H1 (cell line): ENCODE measurements at regions not wholly inside any gene's neighbourhood (a gene's known extent, or its start where the extent isn't known, plus 50 kb on each side); places are given as distances from the start of the nearest gene placed in this dataset.

Experiments
- CTCF ChIA-PET: fragments of 300-600 bp; sonication (Branson Sonifier 250); formaldehyde crosslinking; loops from one replicate; lab custom pipeline; 2021; ENCODE audit not compliant: partially characterized antibody; lab: Charles Lee
- POLR2A ChIA-PET: fragments of 300-600 bp; sonication (Branson Sonifier 250); formaldehyde crosslinking; loops from one replicate; lab custom pipeline; 2021; ENCODE audit warnings: inconsistent platforms; ENCODE audit not compliant: partially characterized antibody; lab: Charles Lee
- DNase-seq, 2 experiments: peaks; one replicate each; pipeline versions ENCODE4 v3.0.0 to v3.0.0-alpha.2; 2010 to 2022; ENCODE audit warnings: low spot score in 2 of 2, low read depth in 1 of 2, mixed read lengths in 1 of 2
- FAIRE-seq: peaks from 2 replicates; lab custom pipeline; 2011; peaks lifted over from hg19 to GRCh38; lab: Jason Lieb, UNC
- H2AFZ ChIP-seq: 2 replicates; pipeline ENCODE4 v1.8.1; 2012; ENCODE audit warnings: low read length, inconsistent platforms
- H2AK5ac ChIP-seq: 2 replicates; pipeline ENCODE4 v1.6.1; 2013; ENCODE audit warnings: low read depth, low read length
- H2BK120ac ChIP-seq: replicated peaks from 2 replicates; pipeline ENCODE3; 2013; ENCODE audit warnings: low read depth, low read length, inconsistent platforms
- H2BK12ac ChIP-seq: 2 replicates; pipeline ENCODE4 v1.6.1; 2013; ENCODE audit warnings: low read depth, low read length
- H2BK15ac ChIP-seq: 2 replicates; pipeline ENCODE4 v1.6.1; 2013; ENCODE audit warnings: low read length
- H2BK20ac ChIP-seq: 2 replicates; pipeline ENCODE4 v1.6.1; 2013; ENCODE audit warnings: low read length
- H2BK5ac ChIP-seq: 2 replicates; pipeline ENCODE4 v1.6.1; 2013; ENCODE audit warnings: low read depth, low read length
- H3K14ac ChIP-seq: 2 replicates; pipeline ENCODE4 v1.6.1; 2013; ENCODE audit warnings: inconsistent platforms; ENCODE audit not compliant: insufficient read length
- H3K18ac ChIP-seq: 2 replicates; pipeline ENCODE4 v1.6.1; 2013; ENCODE audit warnings: low read length; ENCODE audit errors: extremely low read depth
- H3K23ac ChIP-seq: 2 replicates; pipeline ENCODE4 v1.6.1; 2013; ENCODE audit warnings: inconsistent platforms; ENCODE audit not compliant: insufficient read length
- H3K23me2 ChIP-seq: 2 replicates; pipeline ENCODE4 v1.6.1; 2013; ENCODE audit warnings: low read depth, low read length
- H3K27ac ChIP-seq: 2 replicates; pipeline ENCODE4 v1.6.1; 2011; ENCODE audit warnings: low read depth, low read length, inconsistent platforms
- H3K27me3 ChIP-seq, 4 experiments: replicated peaks in 1 of 4; 1 replicate in 1 of 4; 2 replicates in 3 of 4; pipeline versions ENCODE4 v1.6.1 to v1.8.1; 2011 to 2013; ENCODE audit warnings: low read length in 3 of 4, mild to moderate bottlenecking in 3 of 4, inconsistent platforms in 2 of 4, mixed read lengths in 2 of 4, moderate library complexity in 1 of 4; ENCODE audit not compliant: control insufficient read depth in 3 of 4, insufficient read depth in 3 of 4; ENCODE audit errors: extremely low read depth in 1 of 4
- H3K36me3 ChIP-seq, 4 experiments: 2 replicates each; pipeline versions ENCODE4 v1.6.1 to v1.8.1; 2011 to 2013; ENCODE audit warnings: mild to moderate bottlenecking in 4 of 4, low read length in 3 of 4, moderate library complexity in 2 of 4, control low read depth in 1 of 4, inconsistent platforms in 1 of 4; ENCODE audit not compliant: insufficient read depth in 4 of 4, control insufficient read depth in 2 of 4
- H3K4ac ChIP-seq: replicated peaks from 2 replicates; pipeline ENCODE3; 2013; ENCODE audit warnings: low read length, low read depth, mixed read lengths, inconsistent platforms; ENCODE audit not compliant: insufficient read length
- H3K4me1 ChIP-seq, 4 experiments: replicated peaks in 1 of 4; 1 replicate in 1 of 4; 2 replicates in 3 of 4; pipeline versions ENCODE4 v1.6.1 to v1.8.1; 2011 to 2013; ENCODE audit warnings: low read length in 3 of 4, inconsistent platforms in 2 of 4, mixed read lengths in 1 of 4; ENCODE audit not compliant: insufficient read depth in 4 of 4, control insufficient read depth in 3 of 4
- H3K4me2 ChIP-seq, 2 experiments: 2 replicates each; pipeline versions ENCODE4 v1.6.1 to v1.8.1; 2011 to 2013; ENCODE audit warnings: low read depth in 2 of 2, low read length in 2 of 2, control low read depth in 1 of 2, inconsistent platforms in 1 of 2, mild to moderate bottlenecking in 1 of 2; ENCODE audit not compliant: insufficient read depth in 1 of 2
- H3K4me3 ChIP-seq, 4 experiments: fragments of 200-600, 300-600 bp in 1 of 4; sonication (generic), shearing (Covaris generic), sonication (Bioruptor Twin) in 1 of 4; 2 replicates each; pipeline versions ENCODE4 v1.5.1 to v1.8.1; 2011 to 2016; ENCODE audit warnings: low read length in 4 of 4, low read depth in 3 of 4, control low read depth in 2 of 4, inconsistent platforms in 2 of 4, mild to moderate bottlenecking in 2 of 4, mixed read lengths in 1 of 4, moderate library complexity in 1 of 4; ENCODE audit not compliant: insufficient read depth in 2 of 4; ENCODE audit errors: extremely low read depth in 1 of 4
- H3K56ac ChIP-seq: replicated peaks from 2 replicates; pipeline ENCODE3; 2013; ENCODE audit warnings: low read depth, mild to moderate bottlenecking, mixed read lengths, low read length, inconsistent platforms; ENCODE audit not compliant: insufficient read length
- H3K79me1 ChIP-seq: 2 replicates; pipeline ENCODE4 v1.6.1; 2013; ENCODE audit warnings: low read depth, low read length, control low read depth
- H3K79me2 ChIP-seq, 2 experiments: 2 replicates each; pipeline versions ENCODE4 v1.6.1 to v1.8.1; 2012 to 2013; ENCODE audit warnings: low read length in 2 of 2, mild to moderate bottlenecking in 2 of 2, inconsistent platforms in 1 of 2; ENCODE audit not compliant: insufficient read depth in 2 of 2, control insufficient read depth in 1 of 2
- H3K9ac ChIP-seq, 4 experiments: replicated peaks in 1 of 4; 1 replicate in 1 of 4; 2 replicates in 3 of 4; pipeline versions ENCODE4 v1.6.1 to v1.8.1; 2011 to 2013; ENCODE audit warnings: low read depth in 3 of 4, low read length in 3 of 4, control low read depth in 2 of 4, mild to moderate bottlenecking in 2 of 4, moderate library complexity in 2 of 4, inconsistent platforms in 1 of 4; ENCODE audit errors: extremely low read depth in 1 of 4
- H3K9me3 ChIP-seq, 2 experiments: 2 replicates each; pipeline versions ENCODE4 v1.6.1 to v1.8.1; 2012 to 2013; ENCODE audit warnings: mild to moderate bottlenecking in 2 of 2, moderate library complexity in 2 of 2, control low read depth in 1 of 2, inconsistent platforms in 1 of 2, low read depth in 1 of 2, low read length in 1 of 2, mixed read lengths in 1 of 2; ENCODE audit not compliant: insufficient read depth in 2 of 2
- H4K20me1 ChIP-seq, 2 experiments: replicated peaks in 1 of 2; 2 replicates each; pipeline versions ENCODE3 to v1.8.1; 2011 to 2013; ENCODE audit warnings: inconsistent platforms in 2 of 2, low read length in 2 of 2, mild to moderate bottlenecking in 1 of 2; ENCODE audit not compliant: insufficient read depth in 2 of 2, control insufficient read depth in 1 of 2
- H4K5ac ChIP-seq: 2 replicates; pipeline ENCODE4 v1.6.1; 2013; ENCODE audit warnings: low read length, low read depth, mixed read lengths, inconsistent platforms; ENCODE audit not compliant: insufficient read length
- H4K8ac ChIP-seq: 2 replicates; pipeline ENCODE4 v1.8.0; 2013; ENCODE audit warnings: mild to moderate bottlenecking, moderate library complexity, low read length, inconsistent platforms; ENCODE audit not compliant: insufficient read depth; ENCODE audit errors: extremely low read depth
- H4K91ac ChIP-seq: replicated peaks from 2 replicates; pipeline ENCODE3; 2013; ENCODE audit warnings: low read length, mixed read lengths, inconsistent platforms; ENCODE audit not compliant: insufficient read length
- CBX5 ChIP-seq: fragments of 300-800, 300-1000 bp; sonication (generic); IDR thresholded peaks from 2 replicates; pipeline ENCODE4 v1.7.1; 2016; ENCODE audit warnings: antibody characterized with exemption, low read length, low read depth
- WGBS, 2 experiments: shearing (Covaris generic) in 1 of 2; methylation state at CpG; one replicate each; pipeline versions ENCODE4 v1.1.6 to v1.1.7; 2013 to 2015; ENCODE audit warnings: low lambda C conversion rate in 2 of 2, mixed read lengths in 2 of 2, inconsistent platforms in 1 of 2, low coverage in 1 of 2, missing lambda C conversion rate in 1 of 2; ENCODE audit not compliant: insufficient replicate concordance in 2 of 2, insufficient coverage in 1 of 2, insufficient read length in 1 of 2; ENCODE audit errors: extremely low coverage in 1 of 2, missing lambda C conversion rate in 1 of 2; 5-methylcytosine and 5-hydroxymethylcytosine counted together

DNA sequence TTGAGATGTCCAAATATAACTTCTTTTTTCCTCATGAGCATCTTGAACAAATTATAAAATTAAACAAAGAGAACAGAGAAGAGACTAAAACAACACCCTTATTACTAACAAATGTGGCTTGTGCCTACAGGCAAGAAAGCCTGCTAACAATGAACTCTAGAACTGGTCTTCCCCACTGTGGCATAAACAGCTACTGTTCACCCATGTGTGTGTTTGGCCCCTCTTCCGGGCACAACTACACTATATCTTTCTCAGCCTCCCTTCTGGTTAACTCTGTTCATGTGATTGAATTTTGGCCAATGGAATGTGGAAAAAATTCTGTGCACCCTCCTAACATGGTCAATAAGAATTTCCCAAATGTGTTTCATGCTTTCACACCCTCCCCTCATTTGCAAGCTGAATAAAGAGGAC lies 117.0 kb downstream of the KBTBD2 start:
- Histone ChIP-seq H3K56ac (no peak overlapping the region), H3K9ac (no peak overlapping the region), H3K79me1 (no peaks in the 10 kb centered on the region), H2BK5ac (no peak overlapping the region), H3K4me1 (peaks cover 0 to 2% (median 0%) of the 10 kb centered on the region in 4 experiments; a peak in 1 of 7 replicates), H4K8ac (no peak overlapping the region), H3K18ac (no peak overlapping the region), H3K4ac (no peak overlapping the region), H3K23me2 (no peaks in the 10 kb centered on the region), H3K14ac (no peak overlapping the region), H3K9me3 (no peaks in the 10 kb centered on the region), H2BK12ac (no peak overlapping the region), H3K27ac (no peak overlapping the region), H2AFZ (no peak overlapping the region), H3K23ac (no peak overlapping the region), H2BK20ac (no peak overlapping the region), H2AK5ac (no peak overlapping the region), H3K4me3 (no peak overlapping the region), H4K20me1 (no peaks in the 10 kb centered on the region), H3K36me3 (no peaks in the 10 kb centered on the region; a peak in 1 of 8 replicates), H3K4me2 (no peak overlapping the region), H3K79me2 (no peaks in the 10 kb centered on the region), H4K5ac (no peak overlapping the region), H2BK120ac (no peak overlapping the region), H2BK15ac (no peak overlapping the region), H4K91ac (no peak overlapping the region), H3K27me3 (no peaks in the 10 kb centered on the region)
- CTCF ChIA-PET: interaction anchor here (1.0 kb wide), 1 partner anchor 26 kb away, joined by 4 read pairs; no protein-coding TSS in a partner anchor
- TF ChIP-seq CBX5: no peak
- POLR2A ChIA-PET: no interaction called here
- no peak for DNase-seq
- WGBS, 2 experiments: 88% methylated on average over 1 of the region's 1 CpG; no CpG with 5 or more reads in 1 of the 2 experiments
- FAIRE-seq: no peak
